Astrocyte of the spinal cord (primary cell): ENCODE measurements at regions not wholly inside any gene's neighbourhood (a gene's known extent, or its start where the extent isn't known, plus 50 kb on each side); places are given as distances from the start of the nearest gene placed in this dataset.

Experiments used
- DNase-seq: peaks from one replicate; pipeline ENCODE4 v3.0.0; 2011; ENCODE audit warnings: low read depth, low spot score
- H3K4me3 ChIP-seq: 2 replicates; pipeline ENCODE4 v1.5.1; 2011; ENCODE audit warnings: low read depth, mild to moderate bottlenecking, low read length, moderate library complexity
- CTCF ChIP-seq: IDR thresholded peaks from 2 replicates; pipeline ENCODE4 v1.5.1; 2012; ENCODE audit warnings: low read depth, mild to moderate bottlenecking, low read length, inconsistent platforms
- in situ Hi-C: cut with HindIII; loops from 2 replicates; pipeline ENCODE4 v1.10.0; 2017; ENCODE audit warnings: low sequenced_read_pairs

- no peak for DNase-seq
- in situ Hi-C loops, result no loop called here
- H3K4me3 ChIP-seq, result no peak overlapping the region
- TF ChIP-seq CTCF, result no peak
Measured at GRCh38 chr6:98516206-98516605, 318.2 kb upstream of the POU3F2 start.

- in situ Hi-C loops, result no loop called here
- DNase-seq, result no peak
Measured at GRCh38 chr6:98516866-98517265, 317.5 kb upstream of the POU3F2 start.

DNA sequence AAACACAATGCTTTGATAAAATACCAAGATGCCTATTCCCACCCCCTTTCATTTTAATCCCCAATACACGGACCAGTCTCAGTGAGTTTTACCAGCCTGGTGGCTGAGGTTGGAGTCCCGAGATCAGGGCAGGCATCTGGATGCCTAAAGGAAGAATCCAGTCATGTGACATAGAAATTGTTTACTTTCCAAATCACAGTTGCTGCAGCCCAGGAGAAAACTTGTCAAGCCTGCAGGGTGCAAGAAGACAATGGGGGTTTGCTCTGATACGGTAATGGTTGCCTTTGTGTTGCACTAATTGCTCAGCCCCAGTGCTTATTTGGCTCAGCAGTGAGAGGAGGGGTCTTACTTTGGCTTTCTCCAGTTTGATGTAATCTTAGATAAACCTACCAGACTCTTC lies 308.5 kb upstream of the POU3F2 start:
- in situ Hi-C loops, result no loop called here
- no peak overlapping the region for H3K4me3 ChIP-seq
- TF ChIP-seq CTCF, result no peak
- no peak for DNase-seq

More at GRCh38 chr6:98516866-98517265, 317.5 kb upstream of the POU3F2 start:
- no peak overlapping the region for H3K4me3 ChIP-seq
- TF ChIP-seq CTCF, result no peak

GRCh38 chr6:98526465-98526864 lies 307.9 kb upstream of the POU3F2 start:
- no peak for TF ChIP-seq CTCF
- in situ Hi-C loops, result no loop called here
- DNase-seq, result no peak
- no peak overlapping the region for H3K4me3 ChIP-seq

- in situ Hi-C loops, result no loop called here
- H3K4me3 ChIP-seq, result no peak overlapping the region
- TF ChIP-seq CTCF, result no peak
- no peak for DNase-seq
Measured at GRCh38 chr6:98529364-98529763, 305.0 kb upstream of the POU3F2 start.

- in situ Hi-C loops, result no loop called here
- no peak for DNase-seq
- no peak for TF ChIP-seq CTCF
- H3K4me3 ChIP-seq, result no peak overlapping the region
Measured at GRCh38 chr6:98530732-98531131, 303.6 kb upstream of the POU3F2 start.

- DNase-seq, result no peak
- in situ Hi-C loops, result no loop called here
- no peak overlapping the region for H3K4me3 ChIP-seq
- no peak for TF ChIP-seq CTCF
Measured at GRCh38 chr6:98532004-98532403, 302.4 kb upstream of the POU3F2 start.
